Thyroid gland (tissue), 4 donors: ENCODE measurements at regions not wholly inside any gene's neighbourhood (a gene's known extent, or its start where the extent isn't known, plus 50 kb on each side); places are given as distances from the start of the nearest gene placed in this dataset.

Experiments
- CTCF ChIP-seq, 6 experiments: fragments of 200-600 bp in 3 of 6; fragments of 450-650 bp in 3 of 6; sonication (generic) in 3 of 6; IDR thresholded peaks; one replicate each; pipeline ENCODE4 v1.5.1; 2016 to 2019; ENCODE audit warnings: antibody characterized with exemption in 6 of 6, mild to moderate bottlenecking in 2 of 6, inconsistent platforms in 1 of 6, moderate library complexity in 1 of 6
- POLR2A ChIP-seq, 2 donors: fragments of 450-650 bp; IDR thresholded peaks; one replicate each; pipeline ENCODE4 v1.6.1; 2017; ENCODE audit warnings: antibody characterized with exemption in 2 of 2, mild to moderate bottlenecking in 2 of 2, moderate library complexity in 1 of 2

GRCh38 chr6:80523531-80523997 is 417.1 kb downstream of the BCKDHB start:
- no peak for TF ChIP-seq CTCF (IDR thresholded peaks at IDR 0.05)
- no peak for TF ChIP-seq POLR2A (IDR thresholded peaks at IDR 0.05)
